Peyer's patch (tissue), 4 donors: ENCODE measurements at regions not wholly inside any gene's neighbourhood (a gene's known extent, or its start where the extent isn't known, plus 50 kb on each side); places are given as distances from the start of the nearest gene placed in this dataset.

Source experiments
- DNase-seq, 3 donors: peaks; one replicate each; pipeline ENCODE4 v3.0.0-alpha.2; 2017 to 2019
- H3K27ac ChIP-seq, 4 donors: fragments of 200-600 bp; sonication (generic); one replicate each; pipeline ENCODE4 v1.5.1; 2016 to 2019
- H3K27me3 ChIP-seq, 2 donors: fragments of 200-600 bp; sonication (generic); one replicate each; pipeline ENCODE4 v1.5.1; 2019
- H3K36me3 ChIP-seq, 3 donors: fragments of 200-600 bp; sonication (generic); one replicate each; pipeline ENCODE4 v1.5.1; 2016 to 2019
- H3K4me1 ChIP-seq, 4 donors: fragments of 200-600 bp; sonication (generic); one replicate each; pipeline ENCODE4 v1.5.1; 2016 to 2019
- H3K4me3 ChIP-seq, 4 donors: fragments of 200-600 bp; sonication (generic); 1 replicate in 3 of 4; 2 replicates in 1 of 4; pipeline ENCODE4 v1.5.1; 2016 to 2019; ENCODE audit warnings: mild to moderate bottlenecking in 1 of 4
- H3K9me3 ChIP-seq, 4 donors: fragments of 200-600 bp; sonication (generic); one replicate each; pipeline ENCODE4 v1.5.1; 2016 to 2019; ENCODE audit warnings: mild to moderate bottlenecking in 1 of 4
- POLR2A ChIP-seq, 2 donors: fragments of 450-650 bp; IDR thresholded peaks; one replicate each; pipeline ENCODE4 v1.5.1; 2017; ENCODE audit warnings: antibody characterized with exemption in 2 of 2, mild to moderate bottlenecking in 2 of 2, moderate library complexity in 2 of 2
- TF ChIP-seq, protein P1 (sequence below), 6 experiments: fragments of 450-650 bp in 4 of 6; fragments of 200-600 bp in 2 of 6; sonication (generic) in 1 of 6; IDR thresholded peaks; one replicate each; pipeline ENCODE4 v1.5.1; 2017 to 2019; ENCODE audit warnings: antibody characterized with exemption in 6 of 6, mild to moderate bottlenecking in 3 of 6, moderate library complexity in 1 of 6

DNA sequence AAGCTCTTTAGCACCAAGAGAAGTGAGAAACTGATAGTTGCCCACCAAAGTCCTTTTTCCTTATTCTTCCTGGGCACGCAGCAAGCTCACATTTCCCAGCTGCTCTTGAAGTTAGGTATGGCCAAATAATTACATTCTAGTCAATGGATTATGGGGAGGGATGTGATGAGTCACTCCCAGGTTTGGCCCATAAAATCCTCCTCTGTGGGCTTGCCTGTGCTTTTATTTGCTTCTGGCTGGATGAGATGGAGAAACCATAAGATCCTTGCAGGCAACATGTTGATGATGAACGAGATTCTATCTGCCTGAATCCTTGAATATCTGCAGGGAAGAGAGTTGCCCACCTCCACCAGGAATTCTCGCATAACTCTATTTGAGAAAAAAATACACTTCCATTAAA lies 568.3 kb upstream of the SALL1 start:
- Histone ChIP-seq H3K4me3 (no peak overlapping the region), H3K27me3 (no peaks in the 10 kb centered on the region)

DNA sequence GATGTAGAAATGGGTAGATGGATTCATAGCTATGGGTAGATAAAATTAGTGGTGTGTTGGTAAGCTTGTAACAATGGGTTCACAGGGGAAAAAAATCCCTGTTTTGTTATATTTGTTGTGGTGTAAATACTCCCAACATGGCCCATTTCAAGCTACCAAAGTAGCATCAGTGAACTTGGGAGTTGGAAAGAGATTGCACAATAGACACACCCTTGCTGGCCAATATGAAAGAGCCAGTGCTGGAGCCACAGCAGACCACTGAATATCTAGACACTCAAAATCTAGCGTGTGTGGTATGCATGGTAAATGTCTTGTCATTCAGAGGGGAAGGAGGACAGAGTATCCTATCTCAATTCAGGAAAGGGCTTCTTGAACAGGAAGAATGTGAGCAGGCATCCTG lies 565.1 kb upstream of the SALL1 start:
- Histone ChIP-seq H3K4me3 (no peak overlapping the region), H3K27ac (no peak overlapping the region), H3K4me1 (no peaks in the 10 kb centered on the region), H3K9me3 (no peaks in the 10 kb centered on the region), H3K27me3 (no peaks in the 10 kb centered on the region), H3K36me3 (no peaks in the 10 kb centered on the region)
- no peak for DNase-seq
- no peak for TF ChIP-seq POLR2A (IDR thresholded peaks at IDR 0.05)
- TF ChIP-seq, protein P1, sequence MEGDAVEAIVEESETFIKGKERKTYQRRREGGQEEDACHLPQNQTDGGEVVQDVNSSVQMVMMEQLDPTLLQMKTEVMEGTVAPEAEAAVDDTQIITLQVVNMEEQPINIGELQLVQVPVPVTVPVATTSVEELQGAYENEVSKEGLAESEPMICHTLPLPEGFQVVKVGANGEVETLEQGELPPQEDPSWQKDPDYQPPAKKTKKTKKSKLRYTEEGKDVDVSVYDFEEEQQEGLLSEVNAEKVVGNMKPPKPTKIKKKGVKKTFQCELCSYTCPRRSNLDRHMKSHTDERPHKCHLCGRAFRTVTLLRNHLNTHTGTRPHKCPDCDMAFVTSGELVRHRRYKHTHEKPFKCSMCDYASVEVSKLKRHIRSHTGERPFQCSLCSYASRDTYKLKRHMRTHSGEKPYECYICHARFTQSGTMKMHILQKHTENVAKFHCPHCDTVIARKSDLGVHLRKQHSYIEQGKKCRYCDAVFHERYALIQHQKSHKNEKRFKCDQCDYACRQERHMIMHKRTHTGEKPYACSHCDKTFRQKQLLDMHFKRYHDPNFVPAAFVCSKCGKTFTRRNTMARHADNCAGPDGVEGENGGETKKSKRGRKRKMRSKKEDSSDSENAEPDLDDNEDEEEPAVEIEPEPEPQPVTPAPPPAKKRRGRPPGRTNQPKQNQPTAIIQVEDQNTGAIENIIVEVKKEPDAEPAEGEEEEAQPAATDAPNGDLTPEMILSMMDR (IDR thresholded peaks at IDR 0.05): no peak

More for the DNA sequence above, 568.3 kb upstream of the SALL1 start:
- no peak overlapping the region for H3K27ac ChIP-seq
- DNase-seq: no peak
- H3K9me3 ChIP-seq: no peaks in the 10 kb centered on the region
- H3K36me3 ChIP-seq: no peaks in the 10 kb centered on the region
- H3K4me1 ChIP-seq: no peaks in the 10 kb centered on the region
- TF ChIP-seq, protein P1 (IDR thresholded peaks at IDR 0.05): no peak
- no peak for TF ChIP-seq POLR2A (IDR thresholded peaks at IDR 0.05)

DNA sequence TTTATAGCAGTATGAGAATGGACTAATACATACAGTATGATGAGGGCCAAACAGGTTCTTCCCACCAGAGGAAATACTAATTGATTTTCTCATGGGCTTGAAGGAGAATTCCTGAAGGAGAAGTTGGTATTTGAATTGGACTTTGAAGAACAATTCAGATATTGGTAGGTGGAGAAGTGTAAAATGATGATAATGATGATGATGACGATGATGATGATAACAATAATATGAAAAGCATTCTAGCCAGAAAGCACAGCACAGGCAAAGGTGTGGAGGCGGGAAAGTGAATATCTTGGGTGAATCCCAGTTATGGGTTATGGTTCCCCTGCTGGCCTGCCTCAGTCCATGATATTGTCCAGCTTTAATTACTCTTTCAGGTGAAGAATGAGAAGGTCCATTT lies 562.4 kb upstream of the SALL1 start:
- DNase-seq: no peak
- Histone ChIP-seq H3K9me3 (no peaks in the 10 kb centered on the region), H3K27me3 (no peaks in the 10 kb centered on the region), H3K4me1 (no peaks in the 10 kb centered on the region), H3K36me3 (no peaks in the 10 kb centered on the region), H3K4me3 (no peak overlapping the region), H3K27ac (no peak overlapping the region)
- no peak for TF ChIP-seq POLR2A (IDR thresholded peaks at IDR 0.05)
- TF ChIP-seq, protein P1 (IDR thresholded peaks at IDR 0.05): no peak

DNA sequence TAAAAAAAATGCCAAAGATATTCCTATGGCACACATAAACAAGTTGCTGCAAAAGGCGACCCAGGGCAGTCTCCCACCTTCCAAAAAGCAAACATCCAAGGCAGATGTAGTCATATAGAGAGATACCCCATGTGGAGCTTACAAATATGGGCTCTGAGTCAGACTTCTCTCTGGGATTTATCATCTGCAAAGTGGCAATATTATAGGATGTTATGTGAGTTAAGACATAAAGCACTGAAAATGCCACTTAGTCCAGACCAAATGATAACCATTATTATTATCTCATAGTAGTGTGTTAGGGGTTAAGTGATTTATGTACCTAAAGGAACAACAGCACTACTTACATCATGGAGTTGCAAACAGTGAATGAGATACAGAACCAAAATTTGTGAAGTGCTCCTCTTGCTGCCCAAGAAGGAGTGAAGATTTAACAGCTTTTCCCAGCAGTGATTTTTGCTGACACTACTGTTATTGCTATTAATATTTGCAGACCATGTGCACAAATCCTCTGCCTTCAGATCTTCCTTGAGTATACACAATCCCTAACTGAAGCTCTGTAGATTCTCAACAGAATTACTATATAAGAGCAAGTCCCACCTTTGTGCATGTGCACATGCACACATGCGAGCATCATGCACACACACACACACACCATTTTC lies 560.0 kb upstream of the SALL1 start:
- no peak overlapping the region for H3K4me3 ChIP-seq
- no peaks in the 10 kb centered on the region for H3K4me1 ChIP-seq
- H3K9me3 ChIP-seq: no peaks in the 10 kb centered on the region
- DNase-seq: no peak
- H3K27me3 ChIP-seq: no peaks in the 10 kb centered on the region
- TF ChIP-seq, protein P1 (IDR thresholded peaks at IDR 0.05): no peak
- no peak for TF ChIP-seq POLR2A (IDR thresholded peaks at IDR 0.05)
- no peak overlapping the region for H3K27ac ChIP-seq
- no peaks in the 10 kb centered on the region for H3K36me3 ChIP-seq

DNA sequence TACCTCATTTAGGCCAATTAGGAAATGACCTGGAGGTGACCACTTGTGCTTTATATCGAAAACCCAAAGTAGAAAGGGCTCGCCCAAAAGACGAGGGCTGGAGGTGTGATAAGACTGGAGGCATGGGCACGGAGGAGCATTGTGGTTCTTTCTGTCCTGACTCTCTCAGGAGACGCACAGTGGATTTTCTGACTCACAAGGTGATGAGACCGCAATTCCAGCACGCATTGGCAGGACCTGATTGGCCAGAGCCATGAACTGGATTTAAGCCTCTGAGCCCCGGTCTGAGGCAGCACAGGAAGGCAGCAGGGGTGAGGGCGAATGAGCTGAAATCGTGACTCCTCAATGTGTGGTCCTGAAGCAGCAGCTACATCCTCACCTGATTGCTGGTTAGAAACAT lies 559.1 kb upstream of the SALL1 start:
- no peaks in the 10 kb centered on the region for H3K4me1 ChIP-seq
- no peak overlapping the region for H3K4me3 ChIP-seq
- DNase-seq: no peak
- no peaks in the 10 kb centered on the region for H3K36me3 ChIP-seq
- H3K9me3 ChIP-seq: no peaks in the 10 kb centered on the region
- H3K27ac ChIP-seq: no peak overlapping the region
- TF ChIP-seq POLR2A (IDR thresholded peaks at IDR 0.05): no peak
- TF ChIP-seq, protein P1 (IDR thresholded peaks at IDR 0.05): no peak
- H3K27me3 ChIP-seq: no peaks in the 10 kb centered on the region

DNA sequence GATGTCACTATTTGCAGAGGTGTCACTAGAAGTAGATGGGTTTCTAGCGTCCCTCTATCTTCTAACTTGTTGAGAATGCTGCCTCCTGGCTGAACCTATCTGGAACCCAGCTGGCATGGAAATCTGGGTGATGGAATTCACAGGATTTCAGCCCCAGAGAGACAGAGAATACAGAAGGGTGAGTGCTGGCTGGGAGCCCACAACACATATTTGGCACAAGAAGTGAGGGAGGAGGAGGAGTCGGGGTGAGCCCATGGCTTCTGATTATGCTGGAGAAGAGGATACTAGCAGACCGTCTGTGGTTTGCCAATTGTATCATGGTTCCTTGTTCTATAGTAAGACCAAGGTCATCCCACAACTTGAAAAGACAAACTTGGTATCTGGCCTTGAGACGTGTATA lies 557.8 kb upstream of the SALL1 start:
- H3K4me1 ChIP-seq: no peaks in the 10 kb centered on the region
- no peaks in the 10 kb centered on the region for H3K9me3 ChIP-seq
- no peak overlapping the region for H3K4me3 ChIP-seq
- DNase-seq: no peak
- TF ChIP-seq, protein P1 (IDR thresholded peaks at IDR 0.05): no peak
- no peak for TF ChIP-seq POLR2A (IDR thresholded peaks at IDR 0.05)
- no peaks in the 10 kb centered on the region for H3K27me3 ChIP-seq
- H3K36me3 ChIP-seq: no peaks in the 10 kb centered on the region
- H3K27ac ChIP-seq: no peak overlapping the region
